ENCODE measurements at regions not wholly inside any gene's neighbourhood (a gene's known extent, or its start where the extent isn't known, plus 50 kb on each side); places are given as distances from the start of the nearest gene placed in this dataset.
A peak's percentile ranks its signal among the peaks of the same experiment; 100 is the strongest.

DNA sequence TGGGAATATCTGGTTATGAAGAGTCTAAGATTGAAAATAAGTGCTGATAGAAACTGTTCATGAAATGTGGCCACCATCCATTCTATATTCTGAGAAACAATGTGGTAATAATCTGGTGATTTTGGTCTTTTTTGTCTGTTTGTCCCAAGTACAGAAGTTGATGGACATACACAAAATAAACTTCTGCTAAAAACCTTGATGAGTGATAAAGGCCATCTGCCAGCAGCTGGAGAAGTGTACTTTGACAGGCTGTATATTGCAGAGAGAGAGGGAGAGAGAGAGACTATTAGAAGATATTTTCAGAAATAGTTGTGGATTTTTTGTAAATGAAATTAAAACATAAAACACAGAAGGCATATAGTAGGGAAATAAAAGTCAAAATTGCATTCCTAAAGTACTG is 96.9 kb upstream of the NABP1 start:
- FAIRE-seq, result no peak
- TF ChIP-seq POLR2A (IDR thresholded peaks at IDR 0.05; ENCODE audit: low read depth, low read length), result no peak
- no peak for DNase-seq (ENCODE audit: insufficient read length, low spot score)

DNA sequence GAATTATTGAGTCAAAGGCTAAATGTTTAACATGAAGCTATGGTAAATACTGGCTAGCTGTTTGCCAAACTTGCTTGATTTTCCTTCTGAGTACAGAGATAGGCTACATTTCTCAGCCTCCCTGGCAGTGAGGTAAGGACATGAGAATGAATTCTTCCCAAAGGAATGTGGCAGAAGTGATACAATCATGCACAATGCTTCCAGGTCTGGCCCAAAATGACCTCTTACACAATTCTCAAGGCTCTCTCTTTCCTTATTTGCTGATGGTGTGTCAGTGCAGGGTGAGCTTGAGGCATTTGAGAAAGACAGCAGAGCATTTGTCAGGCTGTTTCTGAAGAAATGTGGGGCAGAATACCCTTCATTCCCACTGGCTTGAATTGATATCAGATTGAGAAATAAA is 95.6 kb upstream of the NABP1 start:
- peak; percentile 15 for DNase-seq (ENCODE audit: insufficient read length, low spot score)
- TF ChIP-seq POLR2A (IDR thresholded peaks at IDR 0.05; ENCODE audit: low read depth, low read length), result no peak
- FAIRE-seq, result peak; percentile 99

DNA sequence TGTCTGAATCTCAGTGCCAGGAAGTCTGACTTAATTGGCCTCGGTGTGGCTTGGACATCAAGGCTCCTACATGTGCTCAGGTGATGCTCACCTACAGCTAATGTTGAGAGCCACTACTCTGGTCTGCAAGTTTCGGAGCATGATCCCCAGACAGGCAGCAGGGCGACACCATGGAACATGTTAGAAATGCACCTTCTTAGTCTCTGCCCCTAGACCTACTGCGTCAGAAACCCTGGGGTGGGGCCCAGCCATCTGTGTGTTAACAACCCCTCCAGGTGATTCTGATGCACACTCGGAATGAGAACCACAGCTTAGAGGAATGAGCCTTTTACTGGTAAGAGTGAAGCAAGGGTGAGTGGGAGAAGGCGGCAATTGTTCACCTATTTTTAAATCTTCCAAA is 86.9 kb upstream of the NABP1 start:
- TF ChIP-seq POLR2A (IDR thresholded peaks at IDR 0.05; ENCODE audit: low read depth, low read length), result no peak
- FAIRE-seq (no peak), DNase-seq (ENCODE audit: insufficient read length, low spot score) (no peak)

DNA sequence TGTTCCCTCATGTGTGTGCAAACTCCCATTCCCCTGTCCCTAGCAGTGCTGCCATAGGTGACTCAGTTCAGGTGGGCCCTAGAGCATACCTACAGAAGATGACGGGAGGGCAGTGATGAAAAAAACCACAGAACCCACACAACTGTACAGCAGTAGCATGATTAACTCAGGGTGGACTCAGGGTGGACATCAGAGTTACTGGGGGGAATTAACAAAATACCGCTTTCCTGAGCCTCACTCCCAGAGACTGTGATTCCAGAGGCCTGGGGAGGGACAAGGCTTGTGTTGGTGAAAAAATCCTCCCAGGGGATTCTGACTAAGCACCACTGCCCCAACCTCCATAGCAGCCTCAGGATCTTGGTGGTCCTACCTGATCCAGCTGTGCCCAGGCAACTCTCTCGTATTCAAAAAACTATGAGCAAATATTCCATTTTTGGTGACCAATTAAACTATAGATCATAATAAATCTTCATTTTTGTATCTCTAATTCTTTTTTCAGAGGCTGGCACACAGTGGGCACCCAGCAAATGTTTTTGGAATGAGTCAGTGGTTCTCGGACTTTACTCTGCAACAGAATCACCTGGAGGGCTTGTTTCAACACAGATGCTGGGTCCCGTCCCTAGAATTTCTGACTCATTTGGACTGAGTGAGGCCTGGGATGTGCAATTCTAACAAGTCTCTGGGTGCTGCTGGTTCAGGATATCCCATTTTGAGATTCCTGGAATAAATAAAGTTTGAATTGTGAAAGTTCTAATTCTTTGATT is 84.1 kb upstream of the NABP1 start:
- FAIRE-seq (peak; percentile 91), DNase-seq (ENCODE audit: insufficient read length, low spot score) (peak; percentile 19)
- no peak for TF ChIP-seq POLR2A (IDR thresholded peaks at IDR 0.05; ENCODE audit: low read depth, low read length)

DNA sequence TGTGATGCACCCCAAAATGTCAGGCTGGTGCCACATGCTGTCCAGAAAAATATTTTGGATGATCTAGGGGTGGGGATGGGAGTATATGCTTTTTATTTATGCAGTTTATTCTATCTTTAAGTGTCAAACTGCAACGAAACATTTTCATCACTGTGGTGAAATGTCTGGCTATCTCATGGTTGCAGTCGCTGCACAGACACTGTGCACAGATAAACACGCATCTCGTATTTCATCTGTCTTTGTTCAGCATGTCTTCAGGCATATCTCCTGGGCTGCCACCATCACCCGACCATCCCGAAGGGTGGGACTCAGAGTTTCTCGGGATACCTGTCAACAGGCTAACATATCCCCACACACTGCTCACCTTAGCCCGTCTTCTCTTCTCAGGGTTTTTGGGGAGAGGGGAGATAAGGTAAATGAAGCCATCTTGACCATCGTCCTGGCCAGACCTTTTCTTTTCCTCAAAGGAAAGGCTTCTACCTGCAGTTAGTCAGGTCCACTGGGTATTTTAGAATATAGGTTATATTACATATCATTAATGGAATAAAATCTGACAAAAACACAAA is 80.7 kb upstream of the NABP1 start:
- no peak for TF ChIP-seq POLR2A (IDR thresholded peaks at IDR 0.05; ENCODE audit: low read depth, low read length)
- FAIRE-seq (no peak), DNase-seq (ENCODE audit: insufficient read length, low spot score) (no peak)

DNA sequence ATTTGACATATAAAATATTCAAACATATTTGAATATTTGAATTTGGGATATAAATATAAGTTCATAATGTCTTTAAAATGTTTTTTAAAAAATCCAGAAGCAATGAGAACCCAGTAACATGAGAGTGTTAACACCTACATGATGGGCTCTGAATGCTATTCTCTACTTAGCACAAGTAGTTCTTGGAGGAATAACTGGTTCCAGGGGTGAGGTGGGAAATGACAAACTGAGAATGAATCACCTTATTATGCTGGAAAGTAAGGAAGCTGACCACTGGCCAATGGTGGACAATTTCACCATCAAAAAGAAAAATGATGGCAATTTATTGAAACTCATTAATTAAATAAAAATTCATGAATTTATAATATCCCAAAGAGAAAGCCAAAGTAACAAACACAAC is 79.6 kb upstream of the NABP1 start:
- FAIRE-seq (no peak), DNase-seq (ENCODE audit: insufficient read length, low spot score) (no peak)
- TF ChIP-seq POLR2A (IDR thresholded peaks at IDR 0.05; ENCODE audit: low read depth, low read length), result no peak

DNA sequence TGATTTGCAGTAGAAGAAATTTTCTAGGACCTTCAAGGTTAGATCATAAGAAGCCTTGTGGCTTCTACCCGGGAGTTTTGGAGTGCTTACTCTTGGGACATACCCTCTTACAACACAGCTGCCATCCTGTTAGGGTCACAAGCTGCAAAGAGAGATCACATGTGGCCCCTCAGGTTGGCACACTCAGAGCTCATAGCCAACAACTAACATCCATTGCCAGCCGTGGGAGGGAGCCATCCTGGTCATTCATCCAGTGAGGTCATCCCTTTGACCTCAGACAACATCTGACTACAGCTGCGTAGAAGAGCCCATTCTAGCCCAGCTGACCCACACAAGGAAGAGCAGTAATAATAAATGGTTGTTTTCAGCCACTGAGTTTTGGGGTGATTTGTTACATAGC is 76.9 kb upstream of the NABP1 start:
- FAIRE-seq (peak; percentile 70), DNase-seq (ENCODE audit: insufficient read length, low spot score) (no peak)

DNA sequence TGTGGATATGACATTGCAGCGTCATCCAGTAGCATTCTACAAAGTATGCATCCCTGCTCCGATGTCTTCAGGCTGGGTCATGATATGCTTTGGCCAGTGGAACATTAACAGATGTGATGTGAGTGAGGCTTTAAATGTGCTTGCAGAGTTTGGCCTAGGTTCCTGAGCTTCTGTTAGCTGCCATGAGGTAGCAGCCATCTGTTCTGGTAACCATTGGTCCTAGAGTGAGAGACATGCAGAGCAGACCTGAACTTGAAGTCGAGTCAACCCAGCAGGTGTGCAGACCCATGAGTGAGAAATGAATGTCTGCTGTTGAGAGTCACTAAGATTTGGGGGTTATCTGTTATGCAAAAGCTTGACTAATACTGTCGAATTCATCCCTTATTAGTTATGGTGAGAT is 73.8 kb upstream of the NABP1 start:
- FAIRE-seq (peak; percentile 70), DNase-seq (ENCODE audit: insufficient read length, low spot score) (no peak)
- no peak for TF ChIP-seq POLR2A (IDR thresholded peaks at IDR 0.05; ENCODE audit: low read depth, low read length)

More for the DNA sequence above, 76.9 kb upstream of the NABP1 start:
- TF ChIP-seq POLR2A (IDR thresholded peaks at IDR 0.05; ENCODE audit: low read depth, low read length), result no peak

DNA sequence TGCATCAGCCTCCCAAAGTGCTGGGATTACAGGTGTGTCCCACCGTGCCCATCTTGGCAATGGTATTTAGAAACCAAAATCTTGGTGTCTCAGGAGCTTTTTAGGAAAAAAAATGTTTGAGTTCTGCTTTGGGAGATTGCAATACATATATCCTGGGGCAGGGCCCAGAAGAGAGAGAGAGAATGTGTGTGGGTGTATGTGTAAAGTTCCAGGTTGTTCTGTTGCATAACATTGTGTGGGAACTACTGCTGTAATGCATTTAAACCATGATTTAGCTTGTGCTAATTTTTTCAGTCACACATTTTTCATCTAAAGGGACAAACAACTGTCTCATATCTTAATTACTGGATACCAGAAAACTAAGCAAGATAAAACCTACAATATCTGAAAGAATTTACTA is 70.8 kb upstream of the NABP1 start:
- no peak for TF ChIP-seq POLR2A (IDR thresholded peaks at IDR 0.05; ENCODE audit: low read depth, low read length)
- DNase-seq (ENCODE audit: insufficient read length, low spot score) (no peak), FAIRE-seq (no peak)

DNA sequence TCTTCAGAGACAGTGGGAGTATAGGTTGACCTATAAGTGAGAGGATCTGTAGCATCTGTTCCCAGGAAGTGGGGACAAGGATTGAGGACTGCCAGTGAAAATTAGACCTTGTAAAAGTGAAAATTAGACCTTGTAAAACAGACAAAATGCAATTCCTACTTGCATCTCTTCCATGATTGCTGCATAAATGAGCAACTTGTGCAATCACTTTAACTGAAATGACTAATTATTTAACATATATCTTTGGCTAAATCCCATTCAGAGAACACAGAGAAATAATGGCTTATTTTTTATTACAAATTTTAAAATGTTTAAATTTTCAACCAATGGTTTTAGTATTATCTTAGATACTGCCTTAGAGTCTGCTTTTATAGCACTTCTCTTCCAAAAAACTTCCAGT is 67.2 kb upstream of the NABP1 start:
- no peak for TF ChIP-seq POLR2A (IDR thresholded peaks at IDR 0.05; ENCODE audit: low read depth, low read length)
- DNase-seq (ENCODE audit: insufficient read length, low spot score) (no peak), FAIRE-seq (no peak)

DNA sequence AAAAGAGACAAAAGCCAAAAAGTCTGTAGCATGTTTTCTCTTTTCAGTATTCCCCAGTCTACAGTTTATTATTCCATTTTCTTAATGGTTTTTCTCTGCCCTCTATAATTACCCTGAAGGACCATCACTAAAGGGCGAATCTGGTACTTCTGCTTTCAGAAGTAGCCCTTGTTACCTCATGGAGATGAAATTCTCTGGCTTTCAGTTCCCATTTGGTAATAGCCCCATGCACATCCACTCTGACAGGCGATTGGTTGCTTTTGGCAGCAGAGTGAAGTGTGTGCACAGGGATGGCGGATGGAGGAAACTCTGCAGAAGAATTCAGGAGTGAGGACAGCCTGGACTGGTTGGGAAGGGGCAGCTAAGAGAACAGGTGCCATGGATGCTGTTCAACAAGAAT is 66.3 kb upstream of the NABP1 start:
- FAIRE-seq (no peak), DNase-seq (ENCODE audit: insufficient read length, low spot score) (no peak)
- TF ChIP-seq POLR2A (IDR thresholded peaks at IDR 0.05; ENCODE audit: low read depth, low read length), result no peak

DNA sequence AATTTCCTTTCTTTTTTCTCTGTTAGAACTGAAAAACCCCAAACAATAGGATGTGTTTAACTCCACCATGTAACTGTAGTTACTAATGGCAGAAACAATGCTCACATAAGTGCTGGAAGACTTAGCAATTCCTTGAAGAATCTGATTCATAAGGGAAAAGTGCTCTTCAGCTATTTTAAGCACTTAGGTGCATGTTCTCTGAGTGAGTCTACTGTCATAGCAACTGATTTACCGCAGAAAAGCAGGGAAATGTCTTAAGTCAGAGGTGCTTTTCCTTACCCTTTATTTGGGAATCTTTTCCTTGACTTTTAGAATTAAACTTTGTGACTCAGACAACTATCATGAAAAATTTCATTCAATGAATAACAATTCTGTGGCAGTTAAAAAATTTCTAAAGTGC is 65.4 kb upstream of the NABP1 start:
- TF ChIP-seq POLR2A (IDR thresholded peaks at IDR 0.05; ENCODE audit: low read depth, low read length), result no peak
- FAIRE-seq (peak; percentile 99), DNase-seq (ENCODE audit: insufficient read length, low spot score) (no peak)

DNA sequence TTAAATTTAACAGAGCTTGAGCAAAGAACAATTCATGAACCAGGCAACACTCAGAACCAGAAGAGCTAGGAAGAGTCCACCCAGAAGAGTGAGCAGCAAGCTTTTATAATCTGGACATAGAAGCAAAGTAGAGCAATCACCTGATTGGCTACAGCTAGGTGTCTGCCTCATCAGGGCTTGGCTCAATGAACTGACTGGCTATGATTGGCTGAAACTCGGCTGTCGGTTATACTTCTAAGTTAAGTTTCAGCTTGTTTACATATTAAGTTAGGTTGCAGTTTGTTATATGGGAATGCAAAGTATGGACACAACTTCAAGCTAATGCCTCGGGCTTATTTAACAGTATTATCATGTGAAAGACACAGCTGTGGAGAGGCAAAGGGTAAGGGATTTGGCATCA is 63.2 kb upstream of the NABP1 start:
- FAIRE-seq (no peak), DNase-seq (ENCODE audit: insufficient read length, low spot score) (no peak)
- no peak for TF ChIP-seq POLR2A (IDR thresholded peaks at IDR 0.05; ENCODE audit: low read depth, low read length)

DNA sequence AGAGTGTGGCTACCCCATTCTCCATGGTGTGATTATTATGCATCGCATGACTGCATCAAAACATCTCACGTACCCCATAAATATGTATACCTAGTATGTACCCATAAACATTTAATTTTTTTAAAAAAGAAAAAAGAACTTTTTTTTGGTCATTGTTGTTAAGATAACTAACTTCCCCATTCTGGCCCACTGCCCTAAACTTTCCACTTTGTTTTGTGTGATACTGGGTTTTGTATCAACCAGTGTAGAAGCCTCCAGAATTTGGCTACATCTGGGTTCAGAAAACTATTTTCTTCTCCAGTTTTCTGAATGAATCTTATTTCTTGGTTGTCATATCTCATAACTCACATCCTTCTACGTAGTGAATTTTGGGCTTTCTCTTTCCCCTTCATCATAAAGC is 62.3 kb upstream of the NABP1 start:
- no peak for TF ChIP-seq POLR2A (IDR thresholded peaks at IDR 0.05; ENCODE audit: low read depth, low read length)
- DNase-seq (ENCODE audit: insufficient read length, low spot score), result no peak
- no peak for FAIRE-seq

DNA sequence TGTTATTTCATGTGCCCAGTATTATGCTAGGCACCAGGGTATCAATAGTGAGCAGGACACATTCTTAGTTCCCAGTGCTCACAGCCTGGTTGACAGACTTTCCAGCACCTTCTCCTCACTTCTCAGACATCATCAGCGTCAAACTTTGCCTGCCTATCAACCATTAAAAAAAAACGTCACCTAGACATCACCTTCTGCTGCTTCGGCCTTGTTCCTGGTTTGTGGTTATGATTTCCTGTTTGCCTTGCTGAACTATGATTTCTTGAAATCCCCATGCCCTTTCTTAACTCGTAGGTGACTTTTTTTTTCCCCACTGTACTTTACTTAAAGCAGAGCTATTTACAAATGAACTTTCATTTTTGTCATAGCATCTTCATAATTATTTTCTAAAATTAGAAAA is 60.4 kb upstream of the NABP1 start:
- FAIRE-seq (peak; percentile 68), DNase-seq (ENCODE audit: insufficient read length, low spot score) (no peak)
- TF ChIP-seq POLR2A (IDR thresholded peaks at IDR 0.05; ENCODE audit: low read depth, low read length), result no peak
